HEK293 (cell line): ENCODE measurements at regions not wholly inside any gene's neighbourhood (a gene's known extent, or its start where the extent isn't known, plus 50 kb on each side); places are given as distances from the start of the nearest gene placed in this dataset.
A peak's percentile ranks its signal among the peaks of the same experiment; 100 is the strongest.

Experiments used
- CTCF ChIA-PET: fragments of 350-600 bp; formaldehyde crosslinking; extraction: SDS; loops from one replicate; lab custom pipeline; 2021; ENCODE audit warnings: antibody characterized with exemption; lab: Yijun Ruan, JAX
- POLR2A ChIA-PET: fragments of 300-600 bp; formaldehyde crosslinking; extraction: SDS; loops from one replicate; lab custom pipeline; 2020; ENCODE audit warnings: antibody characterized with exemption, inconsistent platforms; lab: Yijun Ruan, JAX
- H3K27ac ChIP-seq: fragments of 200-500 bp; sonication (Bioruptor generic); 2 replicates; pipeline ENCODE4 v1.5.1; 2014; ENCODE audit warnings: low read depth, low read length, control low read depth, inconsistent platforms; ENCODE audit errors: extremely low read depth
- H3K36me3 ChIP-seq, 2 experiments: fragments of 200-500 bp in 1 of 2; sonication (Bioruptor generic) in 1 of 2; 1 replicate in 1 of 2; 2 replicates in 1 of 2; pipeline ENCODE4 v1.5.1; 2014 to 2017; ENCODE audit warnings: inconsistent platforms in 2 of 2, low read length in 2 of 2; ENCODE audit not compliant: control insufficient read depth in 2 of 2, insufficient read depth in 1 of 2
- H3K4me1 ChIP-seq: fragments of 200-500 bp; sonication (Bioruptor generic); 2 replicates; pipeline ENCODE4 v1.5.1; 2014; ENCODE audit warnings: mild to moderate bottlenecking, low read length, inconsistent platforms; ENCODE audit not compliant: control insufficient read depth, insufficient read depth
- H3K4me3 ChIP-seq: 2 replicates; pipeline ENCODE4 v1.5.1; 2011; ENCODE audit warnings: low read depth, mild to moderate bottlenecking, control low read depth, low read length, moderate library complexity
- H3K9me3 ChIP-seq: fragments of 200-500 bp; sonication (Bioruptor generic); 2 replicates; pipeline ENCODE4 v1.5.1; 2014; ENCODE audit warnings: low read depth, low read length, inconsistent platforms; ENCODE audit not compliant: control insufficient read depth, insufficient read depth
- BCL11A ChIP-seq: fragments of 450-650 bp; formaldehyde crosslinking; IDR thresholded peaks from 2 replicates; pipeline ENCODE4 v1.5.1; 2016; ENCODE audit warnings: low read depth, missing biosample characterization, missing genetic modification characterization
- GLI4 ChIP-seq: fragments of 450-650 bp; formaldehyde crosslinking; IDR thresholded peaks from 2 replicates; pipeline ENCODE4 v1.5.1; 2016; ENCODE audit warnings: missing biosample characterization, missing genetic modification characterization
- PRDM10 ChIP-seq: fragments of 450-650 bp; formaldehyde crosslinking; IDR thresholded peaks from 2 replicates; pipeline ENCODE4 v1.5.1; 2016; ENCODE audit warnings: missing biosample characterization, missing genetic modification characterization
- ZBTB21 ChIP-seq: fragments of 450-650 bp; formaldehyde crosslinking; IDR thresholded peaks from 2 replicates; pipeline ENCODE4 v1.5.1; 2017; ENCODE audit warnings: missing biosample characterization, missing genetic modification characterization
- ZNF140 ChIP-seq: fragments of 450-650 bp; formaldehyde crosslinking; IDR thresholded peaks from 2 replicates; pipeline ENCODE4 v1.5.1; 2016; ENCODE audit warnings: missing biosample characterization, missing genetic modification characterization
- ZNF155 ChIP-seq: fragments of 450-650 bp; formaldehyde crosslinking; IDR thresholded peaks from 2 replicates; pipeline ENCODE4 v1.5.1; 2016; ENCODE audit warnings: missing biosample characterization, missing genetic modification characterization
- ZNF157 ChIP-seq: fragments of 450-650 bp; formaldehyde crosslinking; IDR thresholded peaks from 2 replicates; pipeline ENCODE4 v1.5.1; 2016; ENCODE audit warnings: missing biosample characterization, missing genetic modification characterization
- ZNF174 ChIP-seq: fragments of 450-650 bp; formaldehyde crosslinking; IDR thresholded peaks from 2 replicates; pipeline ENCODE4 v1.5.0; 2017; ENCODE audit warnings: missing biosample characterization, mild to moderate bottlenecking, missing genetic modification characterization
- ZNF23 ChIP-seq: fragments of 450-650 bp; formaldehyde crosslinking; IDR thresholded peaks from 2 replicates; pipeline ENCODE4 v1.5.1; 2016; ENCODE audit warnings: missing biosample characterization, missing genetic modification characterization, borderline replicate concordance
- ZNF274 ChIP-seq, 2 experiments: fragments of 200-500 bp in 1 of 2; fragments of 450-650 bp in 1 of 2; sonication (Bioruptor generic) in 1 of 2; formaldehyde crosslinking in 1 of 2; IDR thresholded peaks; 2 replicates each; pipeline versions ENCODE4 v1.5.1 to v1.6.1; 2014 to 2016; ENCODE audit warnings: borderline replicate concordance in 1 of 2, inconsistent platforms in 1 of 2, low read length in 1 of 2, missing biosample characterization in 1 of 2, missing genetic modification characterization in 1 of 2
- ZNF394 ChIP-seq: fragments of 450-650 bp; formaldehyde crosslinking; IDR thresholded peaks from 2 replicates; pipeline ENCODE4 v1.5.1; 2016; ENCODE audit warnings: missing biosample characterization, missing genetic modification characterization, mild to moderate bottlenecking, moderate library complexity, borderline replicate concordance
- ZNF433 ChIP-seq: fragments of 450-650 bp; formaldehyde crosslinking; IDR thresholded peaks from 2 replicates; pipeline ENCODE4 v1.5.1; 2016; ENCODE audit warnings: missing biosample characterization, missing genetic modification characterization, low read depth
- ZNF48 ChIP-seq: fragments of 450-650 bp; formaldehyde crosslinking; IDR thresholded peaks from 2 replicates; pipeline ENCODE4 v1.5.1; 2016; ENCODE audit warnings: missing biosample characterization, missing genetic modification characterization
- ZNF518A ChIP-seq: fragments of 450-650 bp; formaldehyde crosslinking; conservative IDR thresholded peaks from 2 replicates; pipeline ENCODE4 v1.5.1; 2016; ENCODE audit warnings: low read depth, missing biosample characterization, missing genetic modification characterization
- ZNF529 ChIP-seq: fragments of 450-650 bp; formaldehyde crosslinking; IDR thresholded peaks from 2 replicates; pipeline ENCODE4 v1.5.1; 2017; ENCODE audit warnings: missing genetic modification characterization, missing biosample characterization; ENCODE audit not compliant: insufficient replicate concordance
- ZNF555 ChIP-seq: fragments of 450-650 bp; formaldehyde crosslinking; conservative IDR thresholded peaks from 2 replicates; pipeline ENCODE4 v1.5.1; 2017; ENCODE audit warnings: missing biosample characterization, mild to moderate bottlenecking, missing genetic modification characterization, inconsistent platforms
- ZNF561 ChIP-seq: fragments of 450-650 bp; IDR thresholded peaks from 2 replicates; pipeline ENCODE4 v1.5.1; 2018; ENCODE audit warnings: missing biosample characterization, missing genetic modification characterization, borderline replicate concordance
- ZNF580 ChIP-seq: fragments of 450-650 bp; formaldehyde crosslinking; IDR thresholded peaks from 2 replicates; pipeline ENCODE4 v1.5.1; 2016; ENCODE audit warnings: missing biosample characterization, missing genetic modification characterization
- ZNF610 ChIP-seq: fragments of 450-650 bp; formaldehyde crosslinking; IDR thresholded peaks from 2 replicates; pipeline ENCODE4 v1.5.1; 2016; ENCODE audit warnings: missing biosample characterization, missing genetic modification characterization, borderline replicate concordance
- ZNF664 ChIP-seq: fragments of 450-650 bp; formaldehyde crosslinking; IDR thresholded peaks from 2 replicates; pipeline ENCODE4 v1.5.1; 2016; ENCODE audit warnings: missing biosample characterization, missing genetic modification characterization
- ZNF701 ChIP-seq: fragments of 450-650 bp; formaldehyde crosslinking; IDR thresholded peaks from 2 replicates; pipeline ENCODE4 v1.5.1; 2016; ENCODE audit warnings: missing biosample characterization, missing genetic modification characterization
- ZSCAN5A ChIP-seq: fragments of 450-650 bp; formaldehyde crosslinking; IDR thresholded peaks from 2 replicates; pipeline ENCODE4 v1.5.1; 2016; ENCODE audit warnings: missing biosample characterization, missing genetic modification characterization
- TF ChIP-seq, protein P1 (sequence below): fragments of 450-650 bp; formaldehyde crosslinking; IDR thresholded peaks from 2 replicates; pipeline ENCODE4 v1.5.1; 2017; ENCODE audit warnings: missing biosample characterization, mild to moderate bottlenecking, missing genetic modification characterization, moderate library complexity
- TF ChIP-seq, protein P2 (sequence below): fragments of 450-650 bp; IDR thresholded peaks from 2 replicates; pipeline ENCODE4 v1.5.1; 2018; ENCODE audit warnings: missing biosample characterization, mild to moderate bottlenecking, missing genetic modification characterization

- TF ChIP-seq ZNF518A (tag by site-specific recombination), result peak; percentile 55; the same call in 1 of the 2 replicates
- TF ChIP-seq, protein P1, sequence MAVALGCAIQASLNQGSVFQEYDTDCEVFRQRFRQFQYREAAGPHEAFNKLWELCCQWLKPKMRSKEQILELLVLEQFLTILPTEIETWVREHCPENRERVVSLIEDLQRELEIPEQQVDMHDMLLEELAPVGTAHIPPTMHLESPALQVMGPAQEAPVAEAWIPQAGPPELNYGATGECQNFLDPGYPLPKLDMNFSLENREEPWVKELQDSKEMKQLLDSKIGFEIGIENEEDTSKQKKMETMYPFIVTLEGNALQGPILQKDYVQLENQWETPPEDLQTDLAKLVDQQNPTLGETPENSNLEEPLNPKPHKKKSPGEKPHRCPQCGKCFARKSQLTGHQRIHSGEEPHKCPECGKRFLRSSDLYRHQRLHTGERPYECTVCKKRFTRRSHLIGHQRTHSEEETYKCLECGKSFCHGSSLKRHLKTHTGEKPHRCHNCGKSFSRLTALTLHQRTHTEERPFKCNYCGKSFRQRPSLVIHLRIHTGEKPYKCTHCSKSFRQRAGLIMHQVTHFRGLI (tag by site-specific recombination), result no peak
- no peak for TF ChIP-seq ZNF580 (tag by site-specific recombination)
- peak; percentile 67; the same call in 1 of the 2 replicates for TF ChIP-seq ZNF394 (tag by site-specific recombination)
- TF ChIP-seq ZNF140 (tag by site-specific recombination), result 0 out of 2 replicates have a peak, but pooled peaks have one; percentile 18
- TF ChIP-seq ZNF555, result peak; percentile 48
- TF ChIP-seq, protein P2, sequence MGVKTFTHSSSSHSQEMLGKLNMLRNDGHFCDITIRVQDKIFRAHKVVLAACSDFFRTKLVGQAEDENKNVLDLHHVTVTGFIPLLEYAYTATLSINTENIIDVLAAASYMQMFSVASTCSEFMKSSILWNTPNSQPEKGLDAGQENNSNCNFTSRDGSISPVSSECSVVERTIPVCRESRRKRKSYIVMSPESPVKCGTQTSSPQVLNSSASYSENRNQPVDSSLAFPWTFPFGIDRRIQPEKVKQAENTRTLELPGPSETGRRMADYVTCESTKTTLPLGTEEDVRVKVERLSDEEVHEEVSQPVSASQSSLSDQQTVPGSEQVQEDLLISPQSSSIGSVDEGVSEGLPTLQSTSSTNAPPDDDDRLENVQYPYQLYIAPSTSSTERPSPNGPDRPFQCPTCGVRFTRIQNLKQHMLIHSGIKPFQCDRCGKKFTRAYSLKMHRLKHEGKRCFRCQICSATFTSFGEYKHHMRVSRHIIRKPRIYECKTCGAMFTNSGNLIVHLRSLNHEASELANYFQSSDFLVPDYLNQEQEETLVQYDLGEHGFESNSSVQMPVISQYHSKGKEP (tag by site-specific recombination), result no peak
- no peak for TF ChIP-seq ZBTB21 (tag by site-specific recombination)
- no peak for TF ChIP-seq BCL11A
- TF ChIP-seq ZNF433, result no peak
- TF ChIP-seq ZSCAN5A (tag by site-specific recombination), result no peak
- no peak for TF ChIP-seq ZNF157 (tag by site-specific recombination)
- TF ChIP-seq ZNF155 (tag by site-specific recombination), result no peak
- TF ChIP-seq ZNF529 (tag by site-specific recombination), result no peak
- TF ChIP-seq ZNF174 (tag by site-specific recombination), result no peak
- no peak for TF ChIP-seq ZNF664 (tag by site-specific recombination)
- no peak for TF ChIP-seq ZNF610 (tag by site-specific recombination)
These were observed 57.4 kb upstream of the GRID2 start (continued) for GRCh38 chr4:92246384-92246783.

DNA sequence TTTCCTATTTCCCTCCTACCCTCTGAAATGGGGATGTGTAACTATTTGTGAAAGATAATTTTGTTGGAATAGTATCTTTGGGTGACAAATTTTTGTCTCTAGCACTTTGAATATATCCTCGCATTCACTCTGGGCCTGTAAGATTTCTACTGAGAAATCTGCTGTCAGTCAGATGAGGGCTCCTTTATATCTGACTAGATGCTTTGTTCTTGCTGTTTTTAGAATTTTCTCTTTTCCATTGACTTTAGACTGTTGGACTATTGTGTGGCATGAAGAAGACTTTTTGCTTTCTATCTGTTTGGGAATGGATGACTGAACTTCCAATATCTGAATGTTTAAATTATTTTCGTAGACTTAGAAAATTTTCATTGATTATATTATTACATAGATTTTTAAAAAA lies 54.2 kb upstream of the GRID2 start:
- Histone ChIP-seq H3K27ac (no peak overlapping the region), H3K9me3 (no peaks in the 10 kb centered on the region), H3K4me3 (no peak overlapping the region), H3K36me3 (no peaks in the 10 kb centered on the region), H3K4me1 (no peaks in the 10 kb centered on the region)
- ChIA-PET CTCF (no interaction called here), POLR2A (no interaction called here)
- no peak for TF ChIP-seq GLI4
- TF ChIP-seq ZNF561 (tag by site-specific recombination), result no peak
- no peak for TF ChIP-seq ZNF433
- no peak for TF ChIP-seq ZNF274 (IDR thresholded peaks at IDR 0.05; ENCODE audit: low read length)
- TF ChIP-seq ZNF274 (tag by site-specific recombination; IDR thresholded peaks at IDR 0.05; ENCODE audit: borderline replicate concordance), result no peak
- no peak for TF ChIP-seq PRDM10 (tag by site-specific recombination)
- TF ChIP-seq ZNF701 (tag by site-specific recombination), result no peak
- TF ChIP-seq ZNF23 (tag by site-specific recombination), result no peak
- TF ChIP-seq ZNF48 (tag by site-specific recombination), result no peak
